Suprapubic skin (tissue), 4 donors: ENCODE measurements at regions not wholly inside any gene's neighbourhood (a gene's known extent, or its start where the extent isn't known, plus 50 kb on each side); places are given as distances from the start of the nearest gene placed in this dataset.
A peak's percentile ranks its signal among the peaks of the same experiment; 100 is the strongest.

Experiments
- DNase-seq, 2 donors: peaks; one replicate each; pipeline ENCODE4 v3.0.0-alpha.2; 2019; ENCODE audit warnings: low spot score in 2 of 2
- H3K27ac ChIP-seq: fragments of 200-600 bp; sonication (generic); one replicate; pipeline ENCODE4 v1.5.1; 2019
- H3K27me3 ChIP-seq: fragments of 200-600 bp; sonication (generic); one replicate; pipeline ENCODE4 v1.5.1; 2019
- H3K36me3 ChIP-seq: fragments of 200-600 bp; sonication (generic); one replicate; pipeline ENCODE4 v1.5.1; 2019
- H3K4me1 ChIP-seq: fragments of 200-600 bp; sonication (generic); one replicate; pipeline ENCODE4 v1.5.1; 2019
- H3K4me3 ChIP-seq: fragments of 200-600 bp; sonication (generic); one replicate; pipeline ENCODE4 v1.5.1; 2019; ENCODE audit warnings: mild to moderate bottlenecking
- H3K9me3 ChIP-seq: fragments of 200-600 bp; sonication (generic); one replicate; pipeline ENCODE4 v1.5.1; 2019
- CTCF ChIP-seq, 2 donors: fragments of 200-600 bp in 1 of 2; fragments of 450-650 bp in 1 of 2; sonication (generic) in 1 of 2; IDR thresholded peaks; one replicate each; pipeline ENCODE4 v1.5.1; 2016 to 2019; ENCODE audit warnings: antibody characterized with exemption in 2 of 2, mild to moderate bottlenecking in 1 of 2, moderate library complexity in 1 of 2
- EP300 ChIP-seq: sonication (generic); formaldehyde crosslinking; IDR thresholded peaks from one replicate; pipeline ENCODE4 v1.6.1; 2017; ENCODE audit warnings: antibody characterized with exemption
- POLR2A ChIP-seq, 2 donors: fragments of 450-650 bp; IDR thresholded peaks; one replicate each; pipeline ENCODE4 v1.6.1; 2017; ENCODE audit warnings: antibody characterized with exemption in 2 of 2, mild to moderate bottlenecking in 2 of 2, moderate library complexity in 2 of 2
- POLR2AphosphoS5 ChIP-seq, 3 donors: sonication (generic); formaldehyde crosslinking; IDR thresholded peaks; one replicate each; pipeline ENCODE4 v1.6.1; 2017; ENCODE audit warnings: antibody characterized with exemption in 3 of 3
- WGBS: methylation state at CpG from one replicate; pipeline ENCODE4 v1.1.5; 2018; 5-methylcytosine and 5-hydroxymethylcytosine counted together

- no peak for DNase-seq
- H3K9me3 ChIP-seq: no peaks in the 10 kb centered on the region
- no peaks in the 10 kb centered on the region for H3K27me3 ChIP-seq
- 23% methylated on average over 3 of the region's 3 CpGs for WGBS
- H3K27ac ChIP-seq: peak overlapping the region; percentile 41
- no peaks in the 10 kb centered on the region for H3K36me3 ChIP-seq
- no peak overlapping the region for H3K4me3 ChIP-seq
- H3K4me1 ChIP-seq: peaks cover 61% of the 10 kb centered on the region
- TF ChIP-seq CTCF (IDR thresholded peaks at IDR 0.05) (no peak), POLR2AphosphoS5 (IDR thresholded peaks at IDR 0.05) (no peak), EP300 (no peak), POLR2A (IDR thresholded peaks at IDR 0.05) (no peak)
Observed at GRCh38 chr9:108784998-108785397, 70.8 kb downstream of the ACTL7B start.

DNA sequence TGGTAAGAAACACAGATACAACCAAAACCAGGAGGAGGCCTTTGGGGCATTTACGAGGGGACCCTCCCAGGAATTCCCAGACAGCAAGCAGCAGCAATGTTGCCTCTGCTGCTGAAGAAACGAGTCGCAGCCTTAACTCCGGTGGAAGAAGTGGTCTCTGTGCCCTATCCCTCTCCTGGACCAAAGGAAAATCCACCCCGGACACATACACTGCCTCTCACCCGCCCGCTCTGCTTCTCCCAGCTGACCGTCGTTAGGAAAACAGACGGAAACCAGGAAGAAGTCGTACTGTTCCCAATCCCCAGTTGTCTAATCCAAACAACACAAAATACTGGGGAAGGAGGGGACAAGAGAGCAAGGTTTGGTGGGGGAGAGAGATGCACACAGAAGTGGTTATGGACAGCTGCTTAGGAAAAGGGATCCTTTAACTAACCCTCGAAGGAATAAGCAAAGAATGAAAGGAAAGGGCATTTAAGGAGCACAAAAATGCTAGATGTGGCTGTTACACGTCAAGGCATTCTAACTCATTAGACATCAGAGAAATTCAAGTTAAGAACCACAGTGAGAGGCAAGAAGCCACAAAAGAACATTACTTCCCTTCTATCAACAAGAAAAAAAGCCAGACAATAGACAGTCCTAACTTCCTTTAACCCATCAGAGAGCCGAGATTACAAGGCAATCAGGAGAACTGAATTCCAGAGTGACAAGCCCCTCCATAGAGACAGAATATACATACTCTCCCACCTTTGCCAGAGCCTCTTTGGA is 71.9 kb downstream of the ACTL7B start:
- Histone ChIP-seq H3K4me1 (peaks cover 61% of the 10 kb centered on the region), H3K4me3 (no peak overlapping the region), H3K27me3 (no peaks in the 10 kb centered on the region), H3K36me3 (no peaks in the 10 kb centered on the region), H3K9me3 (no peaks in the 10 kb centered on the region), H3K27ac (no peak overlapping the region)
- WGBS: 63% methylated on average over 14 of the region's 14 CpGs
- TF ChIP-seq POLR2A (IDR thresholded peaks at IDR 0.05) (no peak), POLR2AphosphoS5 (IDR thresholded peaks at IDR 0.05) (no peak), CTCF (IDR thresholded peaks at IDR 0.05) (no peak), EP300 (no peak)
- DNase-seq: no peak

- Histone ChIP-seq H3K36me3 (no peaks in the 10 kb centered on the region), H3K4me1 (peaks cover 61% of the 10 kb centered on the region), H3K27ac (no peak overlapping the region), H3K4me3 (no peak overlapping the region), H3K9me3 (no peaks in the 10 kb centered on the region), H3K27me3 (peaks cover 3% of the 10 kb centered on the region)
- WGBS: 25% methylated on average over 6 of the region's 6 CpGs
- TF ChIP-seq CTCF (IDR thresholded peaks at IDR 0.05): no peak
- no peak for TF ChIP-seq EP300
- TF ChIP-seq POLR2AphosphoS5 (IDR thresholded peaks at IDR 0.05): no peak
- no peak for TF ChIP-seq POLR2A (IDR thresholded peaks at IDR 0.05)
- no peak for DNase-seq
Observed at GRCh38 chr9:108783326-108783725, 72.5 kb downstream of the ACTL7B start.

GRCh38 chr9:108780942-108781734 is 74.6 kb downstream of the ACTL7B start:
- H3K27ac ChIP-seq: peak overlapping the region; percentile 5
- H3K36me3 ChIP-seq: no peaks in the 10 kb centered on the region
- TF ChIP-seq CTCF (IDR thresholded peaks at IDR 0.05) (no peak), EP300 (no peak), POLR2AphosphoS5 (IDR thresholded peaks at IDR 0.05) (no peak), POLR2A (IDR thresholded peaks at IDR 0.05) (no peak)
- H3K4me1 ChIP-seq: peaks cover 52% of the 10 kb centered on the region
- H3K4me3 ChIP-seq: no peak overlapping the region
- DNase-seq: no peak
- no peaks in the 10 kb centered on the region for H3K9me3 ChIP-seq
- WGBS: 31% methylated on average over 11 of the region's 11 CpGs
- H3K27me3 ChIP-seq: peaks cover 3% of the 10 kb centered on the region
